HepG2 (cell line): ENCODE measurements at regions not wholly inside any gene's neighbourhood (a gene's known extent, or its start where the extent isn't known, plus 50 kb on each side); places are given as distances from the start of the nearest gene placed in this dataset.

ENCODE experiments used
- ATF4 ChIP-seq, 2 experiments: fragments of 450-650 bp in 1 of 2; sonication (generic) in 1 of 2; formaldehyde crosslinking; IDR thresholded peaks; 2 replicates each; pipeline versions ENCODE4 v1.5.0 to v1.8.0; 2020 to 2022; ENCODE audit warnings: mild to moderate bottlenecking in 1 of 2, missing genetic modification reagents in 1 of 2
- CBX2 ChIP-seq, 2 experiments: fragments of 200-600 bp in 1 of 2; sonication (generic); formaldehyde crosslinking in 1 of 2; IDR thresholded peaks; 2 replicates each; pipeline versions ENCODE4 v1.7.0 to v1.8.1; 2018 to 2022; ENCODE audit warnings: low read depth in 2 of 2, low read length in 1 of 2, mild to moderate bottlenecking in 1 of 2, missing genetic modification reagents in 1 of 2
- FOXK2 ChIP-seq: fragments of 450-650 bp; IDR thresholded peaks from 2 replicates; pipeline ENCODE4 v1.6.1; 2016
- GATAD2A ChIP-seq: IDR thresholded peaks from 2 replicates; pipeline ENCODE4 v1.6.1; 2016
- GRHL1 ChIP-seq: sonication (generic); formaldehyde crosslinking; conservative IDR thresholded peaks from 2 replicates; pipeline ENCODE4 v1.8.0; 2022; ENCODE audit warnings: missing genetic modification reagents
- HINFP ChIP-seq: sonication (generic); formaldehyde crosslinking; IDR thresholded peaks from 2 replicates; pipeline ENCODE4 v1.4.0; 2020; ENCODE audit warnings: low read depth, mild to moderate bottlenecking, missing genetic modification reagents
- KAT2B ChIP-seq: fragments of 150-350 bp; IDR thresholded peaks from 2 replicates; pipeline ENCODE4 v1.6.1; 2014; ENCODE audit warnings: low read depth, low read length, borderline replicate concordance
- MAX ChIP-seq: IDR thresholded peaks from 2 replicates; pipeline ENCODE4 v1.6.1; 2012; ENCODE audit warnings: inconsistent platforms
- PRDM15 ChIP-seq: sonication (generic); formaldehyde crosslinking; IDR thresholded peaks from 2 replicates; pipeline ENCODE4 v1.4.0; 2020; ENCODE audit warnings: missing genetic modification reagents
- RFX5 ChIP-seq: IDR thresholded peaks from 2 replicates; pipeline ENCODE4 v1.6.1; 2011; ENCODE audit warnings: low read depth, low read length, improper control_type of control experiment
- SP5 ChIP-seq: IDR thresholded peaks from 2 replicates; pipeline ENCODE4 v1.6.1; 2016; ENCODE audit warnings: low read depth, borderline replicate concordance
- TERF1 ChIP-seq: sonication (generic); formaldehyde crosslinking; IDR thresholded peaks from 2 replicates; pipeline ENCODE4 v1.8.0; 2022; ENCODE audit warnings: mild to moderate bottlenecking, missing genetic modification reagents, moderate library complexity
- ZBTB20 ChIP-seq: sonication (generic); formaldehyde crosslinking; IDR thresholded peaks from 2 replicates; pipeline ENCODE4 v1.8.1; 2023; ENCODE audit warnings: missing genetic modification reagents, low read depth, mild to moderate bottlenecking, borderline replicate concordance
- ZNF160 ChIP-seq: sonication (generic); formaldehyde crosslinking; IDR thresholded peaks from 2 replicates; pipeline ENCODE4 v1.8.0; 2022; ENCODE audit warnings: mild to moderate bottlenecking, inconsistent platforms, missing genetic modification reagents
- ZNF263 ChIP-seq: sonication (generic); formaldehyde crosslinking; IDR thresholded peaks from 2 replicates; pipeline ENCODE4 v1.4.0; 2020; ENCODE audit warnings: missing genetic modification reagents
- ZNF570 ChIP-seq: sonication (generic); formaldehyde crosslinking; IDR thresholded peaks from 2 replicates; pipeline ENCODE4 v1.4.0; 2020; ENCODE audit warnings: mild to moderate bottlenecking, missing genetic modification reagents, borderline replicate concordance
- ZNF597 ChIP-seq: sonication (generic); formaldehyde crosslinking; IDR thresholded peaks from 2 replicates; pipeline ENCODE4 v1.5.0; 2020; ENCODE audit warnings: missing genetic modification reagents
- ZNF644 ChIP-seq: IDR thresholded peaks from 2 replicates; pipeline ENCODE4 v1.6.1; 2016; ENCODE audit warnings: low read depth
- ZNF768 ChIP-seq: sonication (generic); formaldehyde crosslinking; IDR thresholded peaks from 2 replicates; pipeline ENCODE4 v1.4.0; 2020; ENCODE audit warnings: missing genetic modification reagents

- TF ChIP-seq ZNF160 (CRISPR knock-in tag) (no peak), PRDM15 (no peak), GATAD2A (CRISPR knock-in tag) (0 out of 2 replicates have a peak, but pooled peaks have one; percentile 16), TERF1 (CRISPR knock-in tag) (no peak), FOXK2 (no peak), RFX5 (no peak), ZNF768 (CRISPR knock-in tag) (no peak), ZNF570 (CRISPR knock-in tag) (no peak), ATF4 (CRISPR knock-in tag; IDR thresholded peaks at IDR 0.05) (peak in 1 of 2 experiments; percentile 57; a peak in 2 of 4 replicates), CBX2 (IDR thresholded peaks at IDR 0.05; ENCODE audit: low read depth, low read length) (no peak), CBX2 (CRISPR knock-in tag; IDR thresholded peaks at IDR 0.05; ENCODE audit: low read depth) (no peak), ZNF263 (CRISPR knock-in tag) (peak; percentile 89), ZNF644 (no peak), ZNF597 (CRISPR knock-in tag) (no peak), SP5 (CRISPR knock-in tag) (no peak), ZBTB20 (CRISPR knock-in tag) (no peak), GRHL1 (CRISPR knock-in tag) (no peak), HINFP (no peak), MAX (no peak), KAT2B (no peak)
Measured at GRCh38 chr1:10939654-10940450, 72.6 kb upstream of the TARDBP start (continued).
